K562 (cell line): ENCODE measurements at regions not wholly inside any gene's neighbourhood (a gene's known extent, or its start where the extent isn't known, plus 50 kb on each side); places are given as distances from the start of the nearest gene placed in this dataset.

Experiments used
- ATAC-seq: fragments of 200-7000 bp; cut with Tn5 transposase; 3 replicates; pipeline ENCODE4 v1.9.1; 2020; ENCODE audit warnings: moderate library complexity
- BruUV-seq: library from RNA; stranded (reverse); fragments of 400-500 nt; replicated peaks from 2 replicates; lab custom pipeline; 2021; lab: Mats Ljungman, UMichigan
- CTCF ChIA-PET: fragments of 300-600 bp; formaldehyde crosslinking; extraction: SDS; loops from one replicate; lab custom pipeline; 2021; ENCODE audit warnings: low intra/inter-chr PET ratio; lab: Yijun Ruan, JAX
- POLR2A ChIA-PET: fragments of 300-600, 350-650 bp; sonication (Branson Sonifier 250); formaldehyde crosslinking; extraction: SDS; loops from one replicate; lab custom pipeline; 2021; ENCODE audit warnings: antibody characterized with exemption, inconsistent platforms; lab: Yijun Ruan, JAX
- DNase-seq, 4 experiments: peaks; one replicate each; pipeline versions ENCODE4 v3.0.0 to v3.0.0-alpha.2; 2011 to 2018; ENCODE audit warnings: low spot score in 3 of 4, mixed read lengths in 3 of 4; ENCODE audit errors: extremely low read depth in 1 of 4
- FAIRE-seq: peaks from 2 replicates; lab custom pipeline; 2011; peaks lifted over from hg19 to GRCh38; lab: Jason Lieb, UNC
- H2AFZ ChIP-seq: 2 replicates; pipeline ENCODE4 v1.6.0; 2011; ENCODE audit warnings: low read depth, low read length, control low read depth, inconsistent platforms
- H3K27ac ChIP-seq: fragments of 200-600 bp; 3 replicates; pipeline ENCODE4 v1.8.0; 2011; ENCODE audit warnings: low read depth, mild to moderate bottlenecking, control low read depth, inconsistent platforms, low read length, moderate library complexity, mixed read lengths; ENCODE audit errors: extremely low read depth
- H3K27me3 ChIP-seq, 2 experiments: fragments of 300-600 bp in 1 of 2; 2 replicates in 1 of 2; 3 replicates in 1 of 2; pipeline versions ENCODE4 v1.6.0 to v1.8.0; 2011; ENCODE audit warnings: inconsistent platforms in 2 of 2, low read length in 2 of 2, mild to moderate bottlenecking in 1 of 2, mixed read lengths in 1 of 2, moderate library complexity in 1 of 2; ENCODE audit not compliant: control insufficient read depth in 2 of 2, insufficient read depth in 2 of 2
- H3K36me3 ChIP-seq: fragments of 300-600 bp; 3 replicates; pipeline ENCODE4 v1.8.0; 2011; ENCODE audit warnings: mild to moderate bottlenecking, low read length, inconsistent platforms; ENCODE audit not compliant: control insufficient read depth, insufficient read depth
- H3K4me1 ChIP-seq, 2 experiments: fragments of 200-600 bp in 1 of 2; replicated peaks in 1 of 2; 2 replicates in 1 of 2; 3 replicates in 1 of 2; pipeline versions ENCODE4 v1.5.1 to v1.8.0; 2011; ENCODE audit warnings: inconsistent platforms in 2 of 2, low read length in 2 of 2, mild to moderate bottlenecking in 1 of 2, mixed read lengths in 1 of 2, moderate library complexity in 1 of 2; ENCODE audit not compliant: control insufficient read depth in 2 of 2, insufficient read depth in 2 of 2
- H3K4me2 ChIP-seq: 2 replicates; pipeline ENCODE4 v1.6.1; 2011; ENCODE audit warnings: low read length, control low read depth, inconsistent platforms, mixed read lengths; ENCODE audit not compliant: insufficient read depth
- H3K4me3 ChIP-seq: fragments of 200-600 bp; sonication (generic), shearing (Covaris generic); 2 replicates; pipeline ENCODE4 v1.5.1; 2016; ENCODE audit warnings: control low read depth, inconsistent platforms
- H3K79me2 ChIP-seq: fragments of 200-600 bp; 3 replicates; pipeline ENCODE4 v1.8.0; 2011; ENCODE audit warnings: low read length, inconsistent platforms; ENCODE audit not compliant: control insufficient read depth, insufficient read depth
- H3K9ac ChIP-seq, 2 experiments: 2 replicates each; pipeline versions ENCODE4 v1.6.0 to v1.6.1; 2011; ENCODE audit warnings: low read depth in 2 of 2, low read length in 2 of 2, control low read depth in 1 of 2, inconsistent platforms in 1 of 2, mild to moderate bottlenecking in 1 of 2, mixed read lengths in 1 of 2; ENCODE audit not compliant: insufficient read depth in 1 of 2
- H3K9me1 ChIP-seq: one replicate; pipeline ENCODE4 v1.6.0; 2011; ENCODE audit warnings: inconsistent platforms, mild to moderate bottlenecking, low read length, moderate library complexity; ENCODE audit not compliant: control insufficient read depth, insufficient read depth
- H3K9me3 ChIP-seq: replicated peaks from 2 replicates; pipeline ENCODE4 v1.5.1; 2011; ENCODE audit warnings: low read depth, low read length, inconsistent platforms; ENCODE audit not compliant: control insufficient read depth, insufficient read depth
- H4K20me1 ChIP-seq: replicated peaks from 2 replicates; pipeline ENCODE4 v1.6.1; 2011; ENCODE audit warnings: low read length, inconsistent platforms, mixed read lengths; ENCODE audit not compliant: control insufficient read depth, insufficient read depth
- DMBX1 ChIP-seq: fragments of 250-450 bp; sonication (Bioruptor Pico); IDR thresholded peaks from 2 replicates; pipeline ENCODE4 v1.8.0; 2022; ENCODE audit warnings: inconsistent platforms, mild to moderate bottlenecking, moderate library complexity, borderline replicate concordance
- EHMT2 ChIP-seq: fragments of 450-650 bp; IDR thresholded peaks from 2 replicates; pipeline ENCODE4 v1.6.1; 2018; ENCODE audit warnings: antibody characterized with exemption
- ESRRB ChIP-seq: fragments of 250-450 bp; sonication (Bioruptor Pico); IDR thresholded peaks from 2 replicates; pipeline ENCODE4 v1.5.0; 2020; ENCODE audit warnings: mild to moderate bottlenecking, moderate library complexity, borderline replicate concordance
- EWSR1 ChIP-seq: fragments of 450-650 bp; IDR thresholded peaks from 2 replicates; pipeline ENCODE4 v1.6.1; 2018; ENCODE audit warnings: borderline replicate concordance, mild to moderate bottlenecking, low read depth, moderate library complexity; ENCODE audit not compliant: partially characterized antibody
- JUNB ChIP-seq: fragments of 450-650 bp; formaldehyde crosslinking; conservative IDR thresholded peaks from 2 replicates; pipeline ENCODE4 v1.4.0; 2020; ENCODE audit warnings: mild to moderate bottlenecking
- PCBP2 ChIP-seq: fragments of 200-400 bp; formaldehyde crosslinking; IDR thresholded peaks from 2 replicates; pipeline ENCODE4 v1.6.1; 2018; ENCODE audit warnings: low read length, low read depth, mild to moderate bottlenecking, moderate library complexity; ENCODE audit not compliant: poor library complexity, severe bottlenecking
- PRMT5 ChIP-seq: sonication (generic); formaldehyde crosslinking; IDR thresholded peaks from 2 replicates; pipeline ENCODE4 v1.5.0; 2020; ENCODE audit warnings: missing genetic modification reagents
- SIN3A ChIP-seq, 2 experiments: fragments of 150-350 bp in 1 of 2; IDR thresholded peaks; 2 replicates each; pipeline ENCODE4 v1.6.1; 2011 to 2016; ENCODE audit warnings: borderline replicate concordance in 2 of 2, low read depth in 2 of 2, low read length in 2 of 2, mild to moderate bottlenecking in 2 of 2, moderate library complexity in 2 of 2; ENCODE audit not compliant: control insufficient read depth in 1 of 2
- TCFL5 ChIP-seq: fragments of 250-450 bp; sonication (Bioruptor Pico); conservative IDR thresholded peaks from 2 replicates; pipeline ENCODE4 v1.6.1; 2021; ENCODE audit warnings: mild to moderate bottlenecking, moderate library complexity, matching md5 sums
- TFAM ChIP-seq: fragments of 250-450 bp; sonication (Bioruptor Pico); conservative IDR thresholded peaks from 2 replicates; pipeline ENCODE4 v1.5.0; 2021; ENCODE audit warnings: mild to moderate bottlenecking, moderate library complexity
- YBX1 ChIP-seq: fragments of 450-650 bp; IDR thresholded peaks from 2 replicates; pipeline ENCODE4 v1.7.1; 2016; ENCODE audit warnings: mild to moderate bottlenecking
- ZNF174 ChIP-seq: fragments of 250-450 bp; sonication (Bioruptor Pico); IDR thresholded peaks from 2 replicates; pipeline ENCODE4 v1.4.0; 2020; ENCODE audit warnings: mild to moderate bottlenecking
- ZNF175 ChIP-seq: fragments of 200-800 bp; sonication (Bioruptor generic); IDR thresholded peaks from 2 replicates; pipeline ENCODE4 v1.6.1; 2016; ENCODE audit warnings: low read depth, mild to moderate bottlenecking, missing genetic modification characterization, missing compliant biosample characterization
- ZNF586 ChIP-seq: fragments of 450-650 bp; formaldehyde crosslinking; conservative IDR thresholded peaks from 2 replicates; pipeline ENCODE4 v1.4.0; 2020; ENCODE audit warnings: mild to moderate bottlenecking, moderate library complexity
- WGBS: fragments of 100-300 bp; shearing (Covaris generic); methylation state at CpG from one replicate; pipeline ENCODE4 v1.1.6; 2016; ENCODE audit warnings: low coverage, mixed read lengths; ENCODE audit not compliant: insufficient coverage; ENCODE audit errors: missing lambda C conversion rate; 5-methylcytosine and 5-hydroxymethylcytosine counted together
- in situ Hi-C: fragments of 300-500 bp; cut with MboI; formaldehyde crosslinking; loops from 4 replicates; pipeline ENCODE4 v1.15.0; 2018; ENCODE audit warnings: inconsistent platforms, mixed read lengths
- intact Hi-C: fragments of 100-400 bp; cut with micrococcal nuclease; formaldehyde crosslinking; loops from 2 replicates; pipeline ENCODE4 v1.14.2; 2022
- TF ChIP-seq, protein P1 (sequence below): fragments of 250-450 bp; sonication (Bioruptor Pico); IDR thresholded peaks from 2 replicates; pipeline ENCODE4 v1.8.0; 2021; ENCODE audit warnings: mild to moderate bottlenecking, moderate library complexity
- TF ChIP-seq, protein P2 (sequence below): conservative IDR thresholded peaks from 2 replicates; pipeline ENCODE4 v1.6.1; 2011; ENCODE audit warnings: low read depth, mild to moderate bottlenecking, low read length; ENCODE audit not compliant: control insufficient read depth
- TF ChIP-seq, protein P3 (sequence below): fragments of 450-650 bp; formaldehyde crosslinking; IDR thresholded peaks from 2 replicates; pipeline ENCODE4 v1.4.0; 2020; ENCODE audit warnings: mild to moderate bottlenecking, moderate library complexity
- TF ChIP-seq, protein P4 (sequence below): fragments of 250-450 bp; sonication (Bioruptor Pico); IDR thresholded peaks from 2 replicates; pipeline ENCODE4 v1.8.0; 2022; ENCODE audit warnings: inconsistent platforms, mild to moderate bottlenecking, moderate library complexity, borderline replicate concordance

DNA sequence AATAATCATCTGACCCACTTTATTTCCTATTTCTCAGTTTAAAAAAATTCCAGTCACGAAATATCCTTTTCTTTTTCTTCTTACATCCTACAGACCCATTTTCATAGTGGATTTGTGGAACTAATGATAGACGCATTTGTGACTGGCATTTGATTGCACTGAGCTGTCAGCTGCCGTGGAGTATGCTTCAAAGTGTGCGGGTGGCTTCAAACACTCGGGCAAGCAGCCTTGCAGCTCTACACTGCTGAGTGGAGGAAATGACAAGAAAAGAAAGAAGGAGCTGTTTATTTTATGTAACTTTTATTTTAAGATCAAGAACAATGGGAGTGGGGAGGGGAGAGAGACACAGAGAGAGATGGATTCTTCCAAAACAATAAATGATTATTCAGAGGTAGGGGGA is 112.8 kb upstream of the NAP1L1 start:
- H3K4me2 ChIP-seq: no peak overlapping the region
- no TSS peak for BruUV-seq
- ChIA-PET POLR2A (interaction anchor here (1.1 kb wide), 1 partner anchor 9 kb away, joined by 3 read pairs; no protein-coding TSS in a partner anchor), CTCF (no interaction called here)
- H3K4me1 ChIP-seq: no peaks in the 10 kb centered on the region; a peak in 1 of 5 replicates
- intact Hi-C loops: no loop called here
- H3K79me2 ChIP-seq: no peaks in the 10 kb centered on the region
- H3K36me3 ChIP-seq: no peaks in the 10 kb centered on the region
- TF ChIP-seq, protein P1, sequence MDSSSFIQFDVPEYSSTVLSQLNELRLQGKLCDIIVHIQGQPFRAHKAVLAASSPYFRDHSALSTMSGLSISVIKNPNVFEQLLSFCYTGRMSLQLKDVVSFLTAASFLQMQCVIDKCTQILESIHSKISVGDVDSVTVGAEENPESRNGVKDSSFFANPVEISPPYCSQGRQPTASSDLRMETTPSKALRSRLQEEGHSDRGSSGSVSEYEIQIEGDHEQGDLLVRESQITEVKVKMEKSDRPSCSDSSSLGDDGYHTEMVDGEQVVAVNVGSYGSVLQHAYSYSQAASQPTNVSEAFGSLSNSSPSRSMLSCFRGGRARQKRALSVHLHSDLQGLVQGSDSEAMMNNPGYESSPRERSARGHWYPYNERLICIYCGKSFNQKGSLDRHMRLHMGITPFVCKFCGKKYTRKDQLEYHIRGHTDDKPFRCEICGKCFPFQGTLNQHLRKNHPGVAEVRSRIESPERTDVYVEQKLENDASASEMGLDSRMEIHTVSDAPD (CRISPR knock-in tag): no peak
- no peak for TF ChIP-seq DMBX1 (CRISPR knock-in tag)
- no peak for TF ChIP-seq ZNF175 (CRISPR knock-in tag)
- TF ChIP-seq PRMT5 (CRISPR knock-in tag): no peak
- no peak for TF ChIP-seq TFAM (CRISPR knock-in tag)
- no peak for TF ChIP-seq TCFL5 (CRISPR knock-in tag)
- no peak for TF ChIP-seq EHMT2
- no peak for TF ChIP-seq ZNF586 (CRISPR knock-in tag)
- no peak for TF ChIP-seq SIN3A (IDR thresholded peaks at IDR 0.05; ENCODE audit: borderline replicate concordance in 2 of 2, control insufficient read depth in 1 of 2, low read depth in 2 of 2, low read length in 2 of 2)
- TF ChIP-seq, protein P2, sequence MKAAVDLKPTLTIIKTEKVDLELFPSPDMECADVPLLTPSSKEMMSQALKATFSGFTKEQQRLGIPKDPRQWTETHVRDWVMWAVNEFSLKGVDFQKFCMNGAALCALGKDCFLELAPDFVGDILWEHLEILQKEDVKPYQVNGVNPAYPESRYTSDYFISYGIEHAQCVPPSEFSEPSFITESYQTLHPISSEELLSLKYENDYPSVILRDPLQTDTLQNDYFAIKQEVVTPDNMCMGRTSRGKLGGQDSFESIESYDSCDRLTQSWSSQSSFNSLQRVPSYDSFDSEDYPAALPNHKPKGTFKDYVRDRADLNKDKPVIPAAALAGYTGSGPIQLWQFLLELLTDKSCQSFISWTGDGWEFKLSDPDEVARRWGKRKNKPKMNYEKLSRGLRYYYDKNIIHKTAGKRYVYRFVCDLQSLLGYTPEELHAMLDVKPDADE: no peak
- TF ChIP-seq PCBP2: no peak
- no peak for TF ChIP-seq ZNF174 (CRISPR knock-in tag)
- TF ChIP-seq, protein P3, sequence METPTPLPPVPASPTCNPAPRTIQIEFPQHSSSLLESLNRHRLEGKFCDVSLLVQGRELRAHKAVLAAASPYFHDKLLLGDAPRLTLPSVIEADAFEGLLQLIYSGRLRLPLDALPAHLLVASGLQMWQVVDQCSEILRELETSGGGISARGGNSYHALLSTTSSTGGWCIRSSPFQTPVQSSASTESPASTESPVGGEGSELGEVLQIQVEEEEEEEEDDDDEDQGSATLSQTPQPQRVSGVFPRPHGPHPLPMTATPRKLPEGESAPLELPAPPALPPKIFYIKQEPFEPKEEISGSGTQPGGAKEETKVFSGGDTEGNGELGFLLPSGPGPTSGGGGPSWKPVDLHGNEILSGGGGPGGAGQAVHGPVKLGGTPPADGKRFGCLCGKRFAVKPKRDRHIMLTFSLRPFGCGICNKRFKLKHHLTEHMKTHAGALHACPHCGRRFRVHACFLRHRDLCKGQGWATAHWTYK (CRISPR knock-in tag): no peak
- no peak for TF ChIP-seq ESRRB (CRISPR knock-in tag)
- no peak for TF ChIP-seq YBX1
- TF ChIP-seq EWSR1: no peak
- no peak for TF ChIP-seq JUNB
- TF ChIP-seq, protein P4, sequence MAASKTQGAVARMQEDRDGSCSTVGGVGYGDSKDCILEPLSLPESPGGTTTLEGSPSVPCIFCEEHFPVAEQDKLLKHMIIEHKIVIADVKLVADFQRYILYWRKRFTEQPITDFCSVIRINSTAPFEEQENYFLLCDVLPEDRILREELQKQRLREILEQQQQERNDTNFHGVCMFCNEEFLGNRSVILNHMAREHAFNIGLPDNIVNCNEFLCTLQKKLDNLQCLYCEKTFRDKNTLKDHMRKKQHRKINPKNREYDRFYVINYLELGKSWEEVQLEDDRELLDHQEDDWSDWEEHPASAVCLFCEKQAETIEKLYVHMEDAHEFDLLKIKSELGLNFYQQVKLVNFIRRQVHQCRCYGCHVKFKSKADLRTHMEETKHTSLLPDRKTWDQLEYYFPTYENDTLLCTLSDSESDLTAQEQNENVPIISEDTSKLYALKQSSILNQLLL (CRISPR knock-in tag): no peak
- no peaks in the 10 kb centered on the region for H3K27me3 ChIP-seq
- DNase-seq (no peak), ATAC-seq (no peak), FAIRE-seq (no peak)
- no peak overlapping the region for H3K4me3 ChIP-seq
- H3K27ac ChIP-seq: no peak overlapping the region
- H4K20me1 ChIP-seq: no peaks in the 10 kb centered on the region
- H3K9me1 ChIP-seq: no peaks in the 10 kb centered on the region
- H2AFZ ChIP-seq: no peak overlapping the region
- in situ Hi-C loops: no loop called here
- no peak overlapping the region for H3K9ac ChIP-seq
- H3K9me3 ChIP-seq: 0 out of 2 replicates have a peak, but pooled peaks cover 3% of the 10 kb centered on the region
- 37% methylated on average over 5 of the region's 5 CpGs for WGBS
